HG03342 (cell line): ENCODE measurements at regions not wholly inside any gene's neighbourhood (a gene's known extent, or its start where the extent isn't known, plus 50 kb on each side); places are given as distances from the start of the nearest gene placed in this dataset.
"Not testable (repeated sequence)": the region's sequence is repeated elsewhere in the genome, so short reads cannot be mapped to it uniquely, and the experiment has no call there.

Experiments used
- ATAC-seq: cut with Tn5 transposase; IDR thresholded peaks from one replicate; pipeline ENCODE4 v1.9.1; 2021; ENCODE audit warnings: mild to moderate bottlenecking, moderate library complexity; ENCODE audit not compliant: unreplicated experiment

DNA sequence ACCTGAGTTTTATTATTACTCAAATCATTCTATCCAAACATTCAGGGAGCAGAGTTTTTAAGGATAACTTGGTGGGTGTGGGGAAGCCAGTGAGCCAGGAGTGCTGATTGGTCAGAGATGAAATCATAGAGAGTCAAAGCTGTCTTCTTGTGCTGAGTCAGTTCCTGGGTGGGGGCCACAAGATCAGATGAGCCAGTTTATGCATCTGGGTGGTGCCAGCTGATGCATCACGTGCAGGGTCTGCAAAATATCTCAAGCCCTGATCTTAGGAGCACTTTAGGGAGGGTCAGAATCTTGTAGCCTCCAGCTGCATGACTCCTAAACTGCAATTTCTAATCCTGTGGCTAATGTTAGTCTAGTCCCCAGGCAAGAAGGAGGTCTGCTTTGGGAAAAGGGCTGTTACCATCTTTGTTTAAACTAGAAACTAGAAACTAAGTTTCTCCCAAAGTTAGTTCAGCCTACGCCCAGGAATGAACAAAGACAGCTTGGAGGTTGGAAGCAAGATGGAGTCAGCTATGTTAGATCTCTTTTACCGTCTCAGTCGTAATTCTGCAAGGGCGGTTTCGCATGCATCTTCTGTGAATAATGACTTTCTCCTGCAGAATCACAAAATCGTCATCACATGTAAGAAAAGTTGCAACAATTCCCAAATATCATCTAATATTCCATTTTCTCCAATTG, 97.5 kb downstream of the ZNF664 start:
- ATAC-seq, result not testable (repeated sequence)

DNA sequence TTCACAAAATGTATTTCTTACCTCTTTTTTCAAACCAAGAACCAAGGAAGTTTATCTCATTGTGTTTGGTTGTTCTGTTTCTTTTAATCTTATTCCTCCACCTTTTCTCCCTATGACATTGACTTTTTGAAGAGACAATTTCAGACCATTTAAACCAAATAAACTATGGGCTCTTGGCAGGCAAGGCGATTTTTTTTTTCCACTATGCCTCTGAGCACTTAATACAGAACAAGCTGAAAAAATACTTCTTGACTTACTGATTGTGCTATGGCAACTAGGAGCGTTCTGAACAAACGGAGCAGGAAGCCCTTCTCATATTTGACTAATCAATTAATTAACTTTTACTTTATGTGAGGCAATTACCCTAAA, 98.0 kb downstream of the ZNF664 start:
- ATAC-seq, result no peak

DNA sequence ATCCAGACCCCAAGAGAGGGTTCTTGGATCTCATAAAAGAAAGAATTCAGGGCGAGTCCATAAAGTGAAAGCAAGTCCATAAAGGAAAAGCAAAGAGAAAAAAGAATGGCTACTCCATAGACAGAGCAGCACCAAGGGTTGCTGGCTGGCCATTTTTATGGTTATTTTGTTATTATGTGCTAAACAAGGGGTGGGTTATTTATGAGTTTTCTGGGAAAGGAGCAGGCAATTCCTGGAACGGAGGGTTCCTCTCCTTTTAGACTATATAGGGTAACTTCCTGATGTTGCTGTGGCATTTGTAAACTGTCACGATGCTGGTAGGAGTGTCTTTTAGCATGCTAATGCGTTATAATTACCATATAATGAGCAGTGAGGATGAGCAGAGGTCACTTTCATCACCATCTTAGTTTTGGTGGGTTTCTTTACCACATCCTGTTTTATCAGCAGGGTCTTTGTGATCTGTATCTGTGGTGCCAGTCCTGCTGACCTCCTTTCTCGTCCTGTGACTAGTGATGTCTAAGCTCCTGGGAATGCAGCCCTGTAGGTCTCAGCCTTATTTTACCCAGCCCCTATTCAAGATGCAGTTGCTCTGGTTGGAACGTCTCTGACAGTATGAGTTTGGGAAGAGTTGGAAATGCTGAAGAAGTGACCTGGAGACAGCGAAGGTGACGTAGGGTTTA, 100.5 kb downstream of the ZNF664 start:
- ATAC-seq, result no peak

DNA sequence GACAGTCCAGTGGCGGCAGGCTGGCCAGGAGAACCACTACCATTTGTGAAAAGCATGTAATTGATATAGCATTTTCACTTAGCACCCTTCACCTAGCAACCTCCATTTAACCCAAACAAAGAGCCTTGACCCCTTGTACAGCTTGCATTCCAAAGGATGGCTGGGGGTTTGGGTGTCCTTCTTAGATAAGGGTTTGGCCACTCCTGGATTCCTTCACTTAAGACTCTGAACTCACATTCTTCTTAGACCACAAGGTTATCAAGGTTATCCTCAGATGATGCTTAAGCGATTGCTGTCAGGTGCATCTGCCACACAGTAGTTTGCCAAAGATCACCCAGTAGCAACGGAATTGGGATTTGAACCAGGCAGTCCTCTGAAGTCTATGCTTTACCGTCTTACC, 102.8 kb downstream of the ZNF664 start:
- no peak for ATAC-seq

DNA sequence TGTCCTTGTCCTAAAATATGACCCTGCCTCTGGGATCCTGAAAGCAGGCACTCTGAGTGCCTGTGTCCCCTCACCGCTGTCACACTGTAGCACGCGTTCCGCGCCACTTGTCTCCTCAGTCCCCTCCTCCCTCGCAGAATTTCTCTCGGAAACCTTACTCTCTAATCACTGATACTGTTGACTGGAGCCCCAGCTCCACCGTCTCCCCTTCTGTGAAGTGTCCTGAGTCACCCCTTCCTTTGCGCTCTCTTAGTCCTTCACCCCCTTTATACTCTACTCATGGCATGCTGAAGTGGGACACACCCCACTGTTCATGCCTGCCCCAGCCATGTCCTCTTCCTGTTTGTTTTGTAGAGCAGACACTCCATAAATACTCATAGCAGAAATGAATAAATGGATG, 104.7 kb downstream of the ZNF664 start:
- no peak for ATAC-seq

DNA sequence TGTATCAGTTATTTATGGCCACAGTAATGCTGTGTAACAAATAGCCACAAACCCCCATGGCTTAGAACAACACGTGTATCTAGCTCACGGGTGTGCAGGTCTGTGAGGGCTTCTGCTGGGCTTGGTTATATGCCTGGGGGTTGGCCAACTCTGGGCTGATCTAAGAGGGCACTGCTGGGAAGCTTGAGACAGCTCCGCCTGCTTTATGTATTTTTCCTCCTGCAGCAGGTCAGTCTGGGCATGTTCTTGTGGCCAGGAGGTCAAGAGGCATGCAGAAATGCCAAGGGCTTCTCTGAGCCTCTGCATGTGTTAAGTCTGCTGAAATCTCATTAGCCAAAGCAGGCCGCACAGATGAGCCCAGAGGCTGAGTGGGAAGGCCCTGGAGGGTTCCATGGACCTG, 105.8 kb downstream of the ZNF664 start:
- no peak for ATAC-seq

DNA sequence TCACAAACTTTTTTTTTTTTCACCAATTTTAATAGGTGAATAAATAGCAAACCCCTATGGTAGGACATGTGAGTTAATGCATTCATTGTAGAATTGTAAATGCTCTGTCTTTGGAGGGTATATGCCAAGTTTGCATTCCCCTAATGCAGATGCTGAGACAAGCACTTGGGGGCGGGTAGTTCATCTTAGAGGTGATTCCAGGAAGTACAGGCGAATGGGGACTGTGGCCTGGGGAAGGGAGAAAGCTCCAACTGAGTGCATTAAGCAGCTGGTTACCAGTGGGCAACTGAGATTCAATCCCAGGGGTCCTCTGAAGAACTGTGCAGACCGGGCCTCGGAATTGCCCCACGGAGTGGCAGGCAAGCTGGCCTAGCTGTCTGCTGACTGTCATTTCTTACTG, 107.6 kb downstream of the ZNF664 start:
- ATAC-seq, result no peak

DNA sequence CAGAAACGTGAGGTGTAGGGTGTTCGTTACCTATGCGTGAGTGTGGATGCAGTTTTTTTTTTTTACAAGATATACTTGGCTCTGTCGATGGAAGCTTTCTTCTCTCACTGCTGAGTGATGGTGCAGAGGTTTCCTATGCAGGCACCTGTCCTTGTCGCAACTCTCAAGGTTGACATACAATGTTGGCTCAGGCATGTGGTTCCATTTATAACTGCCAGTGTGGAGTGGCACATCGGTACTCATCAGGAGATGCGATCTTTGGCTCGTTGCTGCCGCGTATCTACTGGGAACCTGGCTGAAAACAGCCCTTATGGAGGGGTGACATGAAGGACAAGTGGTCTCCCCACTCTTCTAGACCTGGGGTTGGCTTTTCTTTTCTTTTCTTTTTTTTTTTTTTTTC, 109.0 kb downstream of the ZNF664 start:
- no peak for ATAC-seq

DNA sequence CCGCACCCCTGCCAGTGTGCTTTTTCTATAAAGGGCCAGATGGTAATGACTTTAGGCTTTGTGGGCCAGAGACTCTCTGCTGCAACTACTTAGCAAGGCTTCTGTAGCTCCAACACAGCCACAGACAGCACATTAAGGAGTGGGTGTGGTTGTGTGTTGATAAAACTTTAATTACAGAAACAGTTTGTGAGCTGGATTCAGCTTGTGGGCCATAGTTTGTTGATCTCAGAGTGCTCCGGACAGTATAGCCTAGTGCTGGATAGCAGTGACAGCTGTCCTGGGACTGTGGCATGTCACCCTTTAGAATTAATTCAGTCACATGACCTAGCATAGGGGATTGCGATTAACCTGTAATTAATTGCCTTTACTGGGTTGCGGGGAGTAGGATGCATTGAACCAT, 109.7 kb downstream of the ZNF664 start:
- no peak for ATAC-seq

DNA sequence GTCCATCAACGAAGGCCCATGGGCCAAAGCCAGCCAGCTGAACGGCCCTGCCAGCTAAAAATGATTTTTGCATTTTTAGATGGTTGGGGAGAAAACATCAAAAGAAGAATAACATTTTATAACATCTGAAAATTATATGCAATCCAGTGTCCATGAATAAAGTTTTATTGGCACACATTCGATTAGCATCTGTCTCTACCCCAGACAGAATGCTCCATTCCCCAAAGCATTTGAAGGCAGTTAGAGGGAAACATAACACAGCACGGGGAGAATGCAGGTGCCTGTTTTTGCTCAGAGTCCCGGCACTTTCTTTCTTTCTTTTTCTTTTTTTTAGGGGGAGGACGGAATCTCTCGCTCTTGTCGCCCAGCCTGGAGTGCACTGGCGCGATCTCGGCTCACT, 110.7 kb downstream of the ZNF664 start:
- ATAC-seq, result no peak

DNA sequence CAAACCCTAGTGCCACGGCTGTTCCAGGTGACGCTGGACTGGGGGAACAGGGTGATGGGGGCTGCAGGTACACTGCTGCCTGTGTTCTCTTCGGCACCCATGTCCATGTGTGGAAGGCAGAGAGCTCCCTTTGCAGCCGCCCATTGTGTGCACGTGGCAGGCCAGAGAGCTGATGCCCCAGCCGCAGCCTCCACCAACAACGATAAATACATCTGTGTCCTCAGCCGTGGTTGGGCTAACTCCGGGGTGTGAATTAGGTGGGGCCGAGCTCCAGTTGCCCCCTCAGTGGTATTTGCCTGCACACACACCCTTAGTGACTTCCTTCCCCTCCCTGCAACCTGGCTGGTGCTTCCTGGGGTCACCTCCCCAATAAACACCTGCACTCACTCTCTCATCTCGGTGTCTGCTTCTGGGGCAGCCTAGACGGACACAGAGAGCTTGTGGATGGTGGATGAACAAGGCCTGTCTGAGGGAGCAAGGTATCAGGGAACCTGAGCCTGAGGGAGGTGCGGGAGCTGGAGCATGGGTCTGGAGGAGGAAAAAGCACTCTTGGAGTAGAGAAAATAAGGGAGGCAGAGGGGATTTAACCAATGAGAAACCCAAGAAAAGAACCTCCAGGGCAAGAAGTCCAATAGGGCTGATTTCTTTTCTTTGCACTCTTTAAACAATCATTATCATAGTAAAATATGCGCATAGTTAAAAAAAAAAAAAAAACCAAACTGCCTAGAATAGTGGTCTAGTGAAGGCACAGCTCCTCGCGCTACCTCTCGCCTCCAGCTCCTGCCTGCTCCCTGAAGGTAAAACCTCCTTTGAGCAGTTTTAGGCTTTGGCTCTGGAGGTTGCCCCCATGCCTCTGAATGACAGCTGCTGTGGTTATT, 112.6 kb downstream of the ZNF664 start:
- ATAC-seq, result no peak

DNA sequence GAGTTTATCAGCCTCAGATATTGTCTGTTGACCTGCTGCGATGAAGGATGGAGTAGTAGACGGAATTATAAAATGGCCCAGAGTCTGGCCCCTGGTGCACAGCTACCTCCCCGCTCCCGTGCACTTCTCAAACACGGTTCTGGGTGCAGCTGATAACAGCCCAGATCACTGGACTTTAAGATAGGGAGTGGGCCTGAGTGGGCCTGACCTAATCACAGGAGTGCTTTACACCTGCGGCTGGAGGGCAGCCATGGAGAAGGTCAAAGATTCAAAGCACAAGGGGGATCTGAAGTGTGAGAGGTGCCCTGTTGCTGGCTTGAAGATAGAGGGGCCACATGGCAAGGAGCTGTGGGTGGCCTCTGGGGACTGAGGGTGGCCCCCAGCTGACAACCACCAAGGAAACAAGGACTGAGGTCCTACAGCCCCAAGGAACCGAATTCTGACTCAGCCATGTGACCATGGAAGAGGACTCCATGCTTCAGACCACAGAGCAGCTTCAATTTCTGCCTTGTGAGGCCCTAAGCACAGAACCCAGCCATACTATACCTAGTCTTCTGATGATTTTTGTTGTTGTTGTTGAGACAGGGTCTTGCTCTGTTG, 113.4 kb downstream of the ZNF664 start:
- ATAC-seq, result no peak

DNA sequence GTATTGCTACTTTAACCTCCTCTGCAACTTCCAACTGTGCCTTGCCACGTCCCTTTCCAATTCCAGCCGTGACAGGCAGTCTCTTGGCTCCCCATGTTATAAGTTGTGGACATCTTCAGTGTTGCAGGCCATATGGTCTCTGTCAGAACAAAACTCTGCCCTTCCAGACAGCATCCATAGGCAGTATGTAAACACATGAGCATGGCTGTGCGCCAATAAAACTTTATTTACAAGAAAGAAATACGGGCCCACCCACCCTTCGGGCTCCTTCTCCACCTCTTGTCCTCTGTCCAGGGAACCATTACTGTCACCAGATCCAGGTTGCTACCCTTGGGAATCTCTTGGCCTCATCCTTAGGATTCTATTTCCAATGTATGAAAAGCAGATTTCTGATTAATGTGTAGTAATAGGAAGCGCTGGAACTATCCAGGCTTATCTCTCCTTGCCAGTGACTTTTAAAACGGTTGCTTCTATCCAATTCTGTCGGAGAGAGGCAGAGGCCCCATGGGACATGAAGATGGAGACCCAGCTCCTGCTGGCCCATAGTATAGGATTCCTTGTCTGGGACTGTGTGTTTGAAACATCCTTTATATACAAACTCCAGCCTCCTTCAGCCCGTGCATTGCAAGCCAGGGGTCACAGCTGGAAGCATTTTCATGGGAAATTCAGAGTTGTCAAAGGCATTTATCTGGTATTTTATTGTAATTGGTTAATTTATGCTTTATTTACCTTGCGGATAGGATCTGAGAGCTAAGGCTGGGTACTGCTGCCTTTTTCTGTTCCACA, 114.4 kb downstream of the ZNF664 start:
- no peak for ATAC-seq

DNA sequence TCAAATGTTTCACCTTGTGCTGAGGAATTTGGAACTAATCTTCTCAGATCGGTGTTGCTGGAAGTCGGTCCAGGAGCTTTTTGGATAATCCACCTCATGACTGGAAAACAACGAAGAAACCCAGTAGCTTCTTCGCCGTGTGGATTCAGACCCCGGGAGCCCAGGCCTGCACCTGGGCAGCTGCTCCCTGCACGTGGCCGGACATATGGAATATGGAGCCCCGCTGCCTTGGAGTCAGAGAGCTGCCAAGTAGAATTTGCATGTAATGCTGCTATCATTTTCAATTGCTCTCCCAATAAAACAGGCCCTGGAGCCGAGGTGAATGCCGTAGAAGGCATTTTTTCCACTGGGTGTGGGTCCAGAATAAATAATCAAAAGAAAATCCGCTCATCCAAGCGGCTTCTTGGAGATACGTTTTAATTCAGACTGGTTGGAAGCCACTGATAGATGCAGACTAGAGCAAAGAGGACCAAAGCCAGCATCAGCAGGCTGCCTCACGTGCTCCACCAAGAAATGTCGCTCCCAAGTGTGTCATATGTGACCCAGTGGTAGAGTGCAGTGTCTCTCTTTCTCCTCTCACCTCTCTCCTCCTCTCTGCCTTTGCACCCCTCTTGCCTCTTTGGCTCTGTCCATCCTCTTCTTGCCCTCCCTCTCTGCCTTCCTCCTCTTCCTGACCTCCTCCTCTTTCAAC, 115.3 kb downstream of the ZNF664 start:
- ATAC-seq, result no peak

DNA sequence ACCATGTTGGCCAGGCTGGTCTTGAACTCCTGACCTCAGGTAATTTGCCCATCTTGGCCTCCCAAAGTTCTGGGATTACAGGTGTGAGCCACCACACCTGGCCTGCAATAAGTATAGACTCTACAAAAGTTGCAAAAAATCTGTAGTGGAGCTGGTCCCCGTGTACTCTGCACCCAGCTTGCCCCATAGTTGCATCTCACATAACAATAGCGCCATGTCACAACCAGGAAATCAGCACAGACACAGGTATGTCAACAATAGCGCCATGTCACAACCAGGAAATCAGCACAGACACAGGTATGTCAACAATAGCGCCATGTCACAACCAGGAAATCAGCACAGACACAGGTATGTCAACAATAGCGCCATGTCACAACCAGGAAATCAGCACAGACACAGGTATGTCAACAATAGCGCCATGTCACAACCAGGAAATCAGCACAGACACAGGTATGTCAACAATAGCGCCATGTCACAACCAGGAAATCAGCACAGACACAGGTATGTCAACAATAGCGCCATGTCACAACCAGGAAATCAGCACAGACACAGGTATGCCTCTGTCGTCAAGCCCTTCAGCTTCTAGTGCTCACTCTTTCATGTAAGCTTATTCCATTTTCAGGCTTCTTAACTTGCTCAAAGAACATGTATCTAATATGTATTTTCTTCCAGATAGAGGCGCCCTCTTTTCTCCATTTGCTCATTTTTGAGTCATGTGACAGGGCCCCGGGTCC, 116.3 kb downstream of the ZNF664 start:
- not testable (repeated sequence) for ATAC-seq

DNA sequence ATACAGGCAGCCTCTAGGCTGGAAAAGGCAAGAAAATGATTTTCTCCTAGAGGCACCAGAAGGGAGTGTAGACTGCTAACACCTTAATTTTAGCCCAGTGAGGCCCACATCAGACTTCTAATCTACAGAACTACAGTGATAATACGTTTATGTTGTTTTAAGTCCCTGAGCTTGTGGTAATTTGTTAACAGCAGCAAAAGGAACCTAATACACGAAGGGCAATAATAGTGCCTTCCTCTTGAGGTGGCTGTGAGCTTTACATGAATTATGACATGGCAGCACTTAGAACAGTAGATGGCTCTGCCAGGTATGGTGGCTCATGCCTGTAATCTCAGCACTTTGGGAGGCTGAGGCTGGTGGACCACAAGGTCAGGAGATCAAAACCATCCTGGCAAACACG, 118.8 kb downstream of the ZNF664 start:
- ATAC-seq, result no peak

DNA sequence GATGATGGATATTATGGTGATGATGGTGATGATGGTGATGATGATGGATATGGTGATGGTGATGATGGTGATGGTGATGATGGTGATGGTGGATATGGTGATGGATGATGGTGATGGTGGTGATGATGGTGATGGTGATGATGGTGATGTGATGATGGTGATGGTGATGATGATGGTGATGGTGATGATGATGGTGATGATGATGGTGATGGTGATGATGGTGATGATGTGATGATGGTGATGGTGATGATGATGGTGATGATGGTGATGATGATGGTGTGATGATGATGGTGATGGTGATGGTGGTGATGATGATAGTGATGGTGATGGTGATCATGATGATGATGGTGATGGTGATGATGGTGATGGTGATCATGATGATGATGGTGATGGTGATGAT, 119.5 kb downstream of the ZNF664 start:
- not testable (repeated sequence) for ATAC-seq

DNA sequence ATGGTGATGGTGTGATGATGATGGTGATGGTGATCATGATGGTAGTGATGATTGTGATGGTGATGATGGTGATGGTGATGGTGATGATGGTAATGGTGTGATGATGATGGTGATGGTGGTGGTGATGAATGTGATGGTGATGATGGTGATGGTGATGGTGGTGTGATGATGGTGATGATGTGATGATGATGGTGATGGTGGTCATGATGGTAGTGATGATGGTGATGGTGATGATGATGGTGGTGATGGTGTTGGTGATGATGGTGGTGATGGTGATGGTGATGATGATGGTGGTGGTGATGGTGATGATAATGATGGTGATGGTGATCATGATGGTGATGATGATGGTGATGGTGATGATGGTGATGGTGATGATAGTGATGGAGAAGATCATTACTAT, 120.3 kb downstream of the ZNF664 start:
- ATAC-seq, result no peak

DNA sequence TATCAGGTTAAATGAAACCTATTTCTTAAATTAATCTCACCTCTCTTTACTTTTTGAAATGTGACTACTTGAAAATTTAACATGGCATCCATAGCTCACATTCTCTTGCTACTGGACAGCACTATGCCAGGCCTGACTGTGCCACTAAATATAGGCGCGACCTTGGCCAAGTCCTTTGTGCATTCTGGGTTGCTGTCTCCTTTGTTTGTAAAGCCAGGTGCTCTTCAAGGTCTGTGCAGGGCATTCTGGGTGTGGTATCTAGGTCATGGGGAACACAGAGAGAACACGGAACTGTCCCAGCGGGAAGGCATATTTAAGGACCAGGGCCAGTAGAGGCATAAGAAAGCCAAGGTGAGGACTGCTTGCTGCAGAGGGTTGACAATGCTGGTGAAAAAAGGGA, 121.2 kb downstream of the ZNF664 start:
- no peak for ATAC-seq
